ENCODE measurements at regions not wholly inside any gene's neighbourhood (a gene's known extent, or its start where the extent isn't known, plus 50 kb on each side); places are given as distances from the start of the nearest gene placed in this dataset.
A peak's percentile ranks its signal among the peaks of the same experiment; 100 is the strongest.

DNA sequence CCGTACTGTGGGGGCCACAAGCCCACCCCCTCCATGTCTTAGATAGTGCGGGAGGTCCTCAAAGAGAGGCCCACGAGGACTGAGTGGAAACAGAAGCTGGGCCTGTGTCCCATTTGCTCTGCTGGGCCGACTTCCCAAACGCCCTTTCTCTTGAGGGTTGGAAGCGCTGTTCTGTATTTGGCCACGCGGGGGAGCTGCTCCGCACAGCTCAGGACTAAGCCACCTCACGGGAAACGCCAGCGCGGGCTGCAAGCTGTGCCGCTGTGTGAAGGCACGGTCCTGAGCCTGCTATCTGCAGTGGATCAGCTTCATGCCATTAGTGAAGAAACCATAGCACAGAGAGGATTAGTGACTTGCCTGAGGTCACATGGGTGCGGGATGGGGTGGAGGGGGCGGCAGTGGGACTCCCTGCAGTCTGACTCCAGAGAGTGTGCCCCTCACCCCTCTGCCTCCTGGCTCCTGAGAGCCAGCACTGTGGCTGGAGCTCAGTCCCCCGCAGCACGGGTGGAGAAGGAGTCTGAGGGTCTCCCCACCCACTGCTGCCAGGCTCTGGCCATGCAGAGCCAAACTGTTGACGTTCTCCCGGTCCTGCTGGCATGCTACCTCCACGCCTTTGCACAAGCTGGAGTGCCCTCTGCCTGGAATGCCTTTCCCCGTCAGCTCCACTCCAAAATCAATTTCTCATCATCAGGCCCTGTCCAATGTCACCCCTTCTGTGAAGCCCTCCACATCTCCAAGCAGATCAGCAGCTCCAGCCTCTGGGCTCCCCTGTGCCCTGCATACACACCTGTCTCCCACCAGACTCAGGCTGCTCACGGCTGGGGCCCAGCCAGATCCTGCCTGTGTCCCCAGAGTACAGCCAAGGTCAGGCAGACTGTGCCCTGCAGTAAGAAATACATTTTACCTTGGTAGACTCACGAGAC, 51.5 kb upstream of the LRRC32 start:
- TF ChIP-seq JUN (CRISPR knock-in tag; IDR thresholded peaks at IDR 0.05) (no peak), ZNF232 (CRISPR knock-in tag; IDR thresholded peaks at IDR 0.05) (no peak)
- TF ChIP-seq, protein P1, sequence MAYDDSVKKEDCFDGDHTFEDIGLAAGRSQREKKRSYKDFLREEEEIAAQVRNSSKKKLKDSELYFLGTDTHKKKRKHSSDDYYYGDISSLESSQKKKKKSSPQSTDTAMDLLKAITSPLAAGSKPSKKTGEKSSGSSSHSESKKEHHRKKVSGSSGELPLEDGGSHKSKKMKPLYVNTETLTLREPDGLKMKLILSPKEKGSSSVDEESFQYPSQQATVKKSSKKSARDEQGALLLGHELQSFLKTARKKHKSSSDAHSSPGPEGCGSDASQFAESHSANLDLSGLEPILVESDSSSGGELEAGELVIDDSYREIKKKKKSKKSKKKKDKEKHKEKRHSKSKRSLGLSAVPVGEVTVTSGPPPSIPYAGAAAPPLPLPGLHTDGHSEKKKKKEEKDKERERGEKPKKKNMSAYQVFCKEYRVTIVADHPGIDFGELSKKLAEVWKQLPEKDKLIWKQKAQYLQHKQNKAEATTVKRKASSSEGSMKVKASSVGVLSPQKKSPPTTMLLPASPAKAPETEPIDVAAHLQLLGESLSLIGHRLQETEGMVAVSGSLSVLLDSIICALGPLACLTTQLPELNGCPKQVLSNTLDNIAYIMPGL (CRISPR knock-in tag; IDR thresholded peaks at IDR 0.05) = no peak
- TF ChIP-seq, protein P2, sequence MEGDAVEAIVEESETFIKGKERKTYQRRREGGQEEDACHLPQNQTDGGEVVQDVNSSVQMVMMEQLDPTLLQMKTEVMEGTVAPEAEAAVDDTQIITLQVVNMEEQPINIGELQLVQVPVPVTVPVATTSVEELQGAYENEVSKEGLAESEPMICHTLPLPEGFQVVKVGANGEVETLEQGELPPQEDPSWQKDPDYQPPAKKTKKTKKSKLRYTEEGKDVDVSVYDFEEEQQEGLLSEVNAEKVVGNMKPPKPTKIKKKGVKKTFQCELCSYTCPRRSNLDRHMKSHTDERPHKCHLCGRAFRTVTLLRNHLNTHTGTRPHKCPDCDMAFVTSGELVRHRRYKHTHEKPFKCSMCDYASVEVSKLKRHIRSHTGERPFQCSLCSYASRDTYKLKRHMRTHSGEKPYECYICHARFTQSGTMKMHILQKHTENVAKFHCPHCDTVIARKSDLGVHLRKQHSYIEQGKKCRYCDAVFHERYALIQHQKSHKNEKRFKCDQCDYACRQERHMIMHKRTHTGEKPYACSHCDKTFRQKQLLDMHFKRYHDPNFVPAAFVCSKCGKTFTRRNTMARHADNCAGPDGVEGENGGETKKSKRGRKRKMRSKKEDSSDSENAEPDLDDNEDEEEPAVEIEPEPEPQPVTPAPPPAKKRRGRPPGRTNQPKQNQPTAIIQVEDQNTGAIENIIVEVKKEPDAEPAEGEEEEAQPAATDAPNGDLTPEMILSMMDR (IDR thresholded peaks at IDR 0.05) = peak; percentile 79
- TF ChIP-seq, protein P3, sequence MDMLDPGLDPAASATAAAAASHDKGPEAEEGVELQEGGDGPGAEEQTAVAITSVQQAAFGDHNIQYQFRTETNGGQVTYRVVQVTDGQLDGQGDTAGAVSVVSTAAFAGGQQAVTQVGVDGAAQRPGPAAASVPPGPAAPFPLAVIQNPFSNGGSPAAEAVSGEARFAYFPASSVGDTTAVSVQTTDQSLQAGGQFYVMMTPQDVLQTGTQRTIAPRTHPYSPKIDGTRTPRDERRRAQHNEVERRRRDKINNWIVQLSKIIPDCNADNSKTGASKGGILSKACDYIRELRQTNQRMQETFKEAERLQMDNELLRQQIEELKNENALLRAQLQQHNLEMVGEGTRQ (CRISPR knock-in tag; IDR thresholded peaks at IDR 0.05) = no peak

Data from WTC11 (cell line).